CD4-positive, alpha-beta T cell (primary cell): ENCODE measurements at regions not wholly inside any gene's neighbourhood (a gene's known extent, or its start where the extent isn't known, plus 50 kb on each side); places are given as distances from the start of the nearest gene placed in this dataset.

Experiments
- ATAC-seq: fragments of 200-7000 bp; cut with Tn5 transposase; one replicate; pipeline ENCODE4 v1.10.0; 2022; ENCODE audit warnings: mild to moderate bottlenecking; ENCODE audit not compliant: poor library complexity
- CTCF ChIA-PET: fragments of 350-600 bp; sonication (Branson Sonifier 250); formaldehyde crosslinking; loops from one replicate; lab custom pipeline; 2021; ENCODE audit warnings: antibody characterized with exemption, inconsistent platforms; lab: Charles Lee
- POLR2A ChIA-PET: fragments of 350-600 bp; sonication (Branson Sonifier 250); formaldehyde crosslinking; loops from one replicate; lab custom pipeline; 2021; ENCODE audit warnings: antibody characterized with exemption, inconsistent platforms; lab: Charles Lee
- DNase-seq, 14 experiments: peaks; one replicate each; pipeline ENCODE4 v3.0.0-alpha.2; 2013 to 2020; ENCODE audit warnings: mixed read lengths in 2 of 14
- H3K27ac ChIP-seq, 2 donors: one replicate each; pipeline versions ENCODE4 v1.5.1 to v1.7.0; 2013; ENCODE audit warnings: low read length in 2 of 2, low read depth in 1 of 2, mild to moderate bottlenecking in 1 of 2
- H3K27me3 ChIP-seq, 2 experiments: 1 replicate in 1 of 2; 2 replicates in 1 of 2; pipeline versions ENCODE4 v1.6.1 to v1.7.0; 2013; ENCODE audit warnings: low read length in 2 of 2, control low read depth in 1 of 2, mild to moderate bottlenecking in 1 of 2, moderate library complexity in 1 of 2; ENCODE audit not compliant: insufficient read depth in 2 of 2, control insufficient read depth in 1 of 2
- H3K36me3 ChIP-seq: one replicate; pipeline ENCODE4 v1.6.1; 2013; ENCODE audit warnings: low read length, control low read depth; ENCODE audit not compliant: insufficient read depth
- H3K4me1 ChIP-seq: one replicate; pipeline ENCODE4 v1.6.1; 2013; ENCODE audit warnings: low read length, control low read depth; ENCODE audit not compliant: insufficient read depth
- H3K4me3 ChIP-seq: one replicate; pipeline ENCODE4 v1.5.1; 2013; ENCODE audit warnings: mild to moderate bottlenecking, low read length, moderate library complexity
- H3K9me3 ChIP-seq, 2 experiments: 1 replicate in 1 of 2; 2 replicates in 1 of 2; pipeline versions ENCODE4 v1.6.1 to v1.7.0; 2013; ENCODE audit warnings: low read length in 2 of 2, mild to moderate bottlenecking in 2 of 2, control low read depth in 1 of 2, moderate library complexity in 1 of 2; ENCODE audit not compliant: control insufficient read depth in 1 of 2, insufficient read depth in 1 of 2
- H3K27ac Mint-ChIP-seq: one replicate; pipeline ENCODE4 v1.8.0; 2020; ENCODE audit warnings: mixed read lengths
- H3K27me3 Mint-ChIP-seq: one replicate; pipeline ENCODE4 v1.8.0; 2021; ENCODE audit warnings: mixed read lengths
- H3K36me3 Mint-ChIP-seq: one replicate; pipeline ENCODE4 v1.8.0; 2021; ENCODE audit warnings: low read depth, mixed read lengths
- H3K4me1 Mint-ChIP-seq: one replicate; pipeline ENCODE4 v1.8.0; 2021; ENCODE audit warnings: low read depth, mixed read lengths
- H3K4me3 Mint-ChIP-seq: one replicate; pipeline ENCODE4 v1.8.0; 2020; ENCODE audit warnings: mild to moderate bottlenecking, mixed read lengths
- H3K9me3 Mint-ChIP-seq: one replicate; pipeline ENCODE4 v1.8.0; 2020; ENCODE audit warnings: mixed read lengths
- intact Hi-C, 2 experiments: fragments of 100-400 bp; cut with DNase I in 1 of 2; cut with micrococcal nuclease in 1 of 2; formaldehyde crosslinking; loops; one replicate each; pipeline versions ENCODE4 v1.15.1 to v1.9.0; 2023 to 2025; cut with DNase I, micrococcal nuclease
- TF ChIP-seq, protein P1 (sequence below): fragments of 200-600 bp; IDR thresholded peaks from one replicate; pipeline ENCODE4 v1.8.0; 2022; ENCODE audit warnings: antibody characterized with exemption, mild to moderate bottlenecking

GRCh38 chr12:17550011-17550410 lies 540.0 kb downstream of the RERGL start:
- TF ChIP-seq, protein P1, sequence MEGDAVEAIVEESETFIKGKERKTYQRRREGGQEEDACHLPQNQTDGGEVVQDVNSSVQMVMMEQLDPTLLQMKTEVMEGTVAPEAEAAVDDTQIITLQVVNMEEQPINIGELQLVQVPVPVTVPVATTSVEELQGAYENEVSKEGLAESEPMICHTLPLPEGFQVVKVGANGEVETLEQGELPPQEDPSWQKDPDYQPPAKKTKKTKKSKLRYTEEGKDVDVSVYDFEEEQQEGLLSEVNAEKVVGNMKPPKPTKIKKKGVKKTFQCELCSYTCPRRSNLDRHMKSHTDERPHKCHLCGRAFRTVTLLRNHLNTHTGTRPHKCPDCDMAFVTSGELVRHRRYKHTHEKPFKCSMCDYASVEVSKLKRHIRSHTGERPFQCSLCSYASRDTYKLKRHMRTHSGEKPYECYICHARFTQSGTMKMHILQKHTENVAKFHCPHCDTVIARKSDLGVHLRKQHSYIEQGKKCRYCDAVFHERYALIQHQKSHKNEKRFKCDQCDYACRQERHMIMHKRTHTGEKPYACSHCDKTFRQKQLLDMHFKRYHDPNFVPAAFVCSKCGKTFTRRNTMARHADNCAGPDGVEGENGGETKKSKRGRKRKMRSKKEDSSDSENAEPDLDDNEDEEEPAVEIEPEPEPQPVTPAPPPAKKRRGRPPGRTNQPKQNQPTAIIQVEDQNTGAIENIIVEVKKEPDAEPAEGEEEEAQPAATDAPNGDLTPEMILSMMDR: no peak
- Histone ChIP-seq H3K9me3 (peaks cover 0 to 12% of the 10 kb centered on the region in 2 experiments), H3K27ac (no peak overlapping the region), H3K27me3 (no peaks in the 10 kb centered on the region), H3K4me1 (no peaks in the 10 kb centered on the region), H3K4me3 (no peak overlapping the region), H3K36me3 (no peaks in the 10 kb centered on the region)
- H3K36me3 Mint-ChIP-seq: no peaks in the 10 kb centered on the region
- H3K4me3 Mint-ChIP-seq: no peak overlapping the region
- DNase-seq: no peak
- H3K9me3 Mint-ChIP-seq: peaks cover 9% of the 10 kb centered on the region
- no peaks in the 10 kb centered on the region for H3K4me1 Mint-ChIP-seq
- no peaks in the 10 kb centered on the region for H3K27me3 Mint-ChIP-seq
- POLR2A ChIA-PET: no interaction called here
- no peak for ATAC-seq
- intact Hi-C loops: no loop called here
- CTCF ChIA-PET: no interaction called here
- no peak overlapping the region for H3K27ac Mint-ChIP-seq

DNA sequence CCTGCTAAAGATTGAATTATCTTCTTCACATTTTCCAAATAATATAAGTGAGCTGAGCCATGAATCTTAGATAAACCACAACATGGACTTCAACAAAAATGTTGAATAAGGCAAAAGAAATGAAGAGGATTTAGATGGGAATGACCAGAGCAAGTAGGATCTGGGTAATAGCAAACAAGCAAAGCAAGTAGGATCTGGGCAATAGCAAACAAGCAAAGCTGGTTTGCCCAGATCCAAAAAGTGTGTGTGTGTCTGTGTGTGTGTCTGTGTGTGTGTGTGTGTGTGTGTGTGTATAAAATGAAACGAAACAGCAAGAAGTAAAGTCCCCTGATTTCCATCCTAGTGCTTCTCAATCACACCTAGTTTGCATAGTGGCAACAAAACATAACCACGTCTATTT lies 549.1 kb downstream of the RERGL start:
- H3K4me1 ChIP-seq: no peaks in the 10 kb centered on the region
- Mint-ChIP-seq H3K27ac (no peak overlapping the region), H3K36me3 (no peaks in the 10 kb centered on the region), H3K27me3 (no peaks in the 10 kb centered on the region), H3K4me3 (no peak overlapping the region), H3K4me1 (no peaks in the 10 kb centered on the region), H3K9me3 (peaks cover 11% of the 10 kb centered on the region)
- H3K4me3 ChIP-seq: no peak overlapping the region
- intact Hi-C loops: no loop called here
- no peak overlapping the region for H3K27ac ChIP-seq
- H3K27me3 ChIP-seq: no peaks in the 10 kb centered on the region
- H3K9me3 ChIP-seq: peaks cover 0 to 15% of the 10 kb centered on the region in 2 experiments
- TF ChIP-seq, protein P1: no peak
- H3K36me3 ChIP-seq: no peaks in the 10 kb centered on the region
- CTCF ChIA-PET: no interaction called here
- DNase-seq (no peak), ATAC-seq (no peak)
- POLR2A ChIA-PET: no interaction called here

DNA sequence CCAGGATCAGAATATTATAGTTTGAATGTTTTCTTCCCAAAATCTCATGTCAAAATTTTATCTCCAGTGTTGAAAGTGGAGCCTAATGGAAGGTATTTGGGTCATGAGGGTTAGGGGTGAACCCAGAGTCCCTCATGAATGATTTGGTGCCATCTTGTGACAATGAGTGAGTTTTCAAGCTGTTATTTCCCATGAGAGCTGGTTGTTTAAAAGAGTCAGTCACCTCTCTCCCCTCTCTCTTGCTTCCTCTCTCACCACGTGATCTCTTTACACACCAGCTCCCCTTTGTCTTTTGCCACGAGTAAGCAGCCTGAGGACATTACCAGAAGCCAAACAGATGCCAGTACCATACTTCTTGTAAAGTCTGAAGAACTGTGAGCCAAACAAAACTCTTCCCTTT lies 561.6 kb downstream of the RERGL start:
- no peak for ATAC-seq
- H3K4me3 ChIP-seq: no peak overlapping the region
- peaks cover 0 to 4% of the 10 kb centered on the region in 2 experiments for H3K9me3 ChIP-seq
- Mint-ChIP-seq H3K36me3 (no peaks in the 10 kb centered on the region), H3K4me1 (no peaks in the 10 kb centered on the region), H3K4me3 (no peak overlapping the region), H3K27me3 (no peaks in the 10 kb centered on the region), H3K27ac (no peak overlapping the region), H3K9me3 (peaks cover 5% of the 10 kb centered on the region)
- H3K4me1 ChIP-seq: no peaks in the 10 kb centered on the region
- H3K36me3 ChIP-seq: no peaks in the 10 kb centered on the region
- CTCF ChIA-PET: no interaction called here
- intact Hi-C loops: no loop called here
- TF ChIP-seq, protein P1: no peak
- DNase-seq: no peak
- H3K27me3 ChIP-seq: no peaks in the 10 kb centered on the region
- POLR2A ChIA-PET: no interaction called here
- no peak overlapping the region for H3K27ac ChIP-seq
